ENCODE measurements at regions not wholly inside any gene's neighbourhood (a gene's known extent, or its start where the extent isn't known, plus 50 kb on each side); places are given as distances from the start of the nearest gene placed in this dataset.
A peak's percentile ranks its signal among the peaks of the same experiment; 100 is the strongest.

- Histone ChIP-seq H3K4me1 (ENCODE audit: insufficient read depth) (no peaks in the 10 kb centered on the region), H4K20me1 (ENCODE audit: insufficient read depth, poor library complexity, severe bottlenecking) (no peaks in the 10 kb centered on the region), H2AFZ (no peak overlapping the region), H3K79me2 (no peaks in the 10 kb centered on the region), H3K27me3 (no peaks in the 10 kb centered on the region), H3K36me3 (replicated peaks; ENCODE audit: insufficient read depth, low read depth) (no peaks in the 10 kb centered on the region), H3K4me2 (no peak overlapping the region), H3K9me3 (ENCODE audit: low read depth) (no peaks in the 10 kb centered on the region), H3K4me3 (no peak overlapping the region), H3K9me2 (replicated peaks; ENCODE audit: insufficient read depth) (no peaks in the 10 kb centered on the region), H3K27ac (no peak overlapping the region)
- WGBS (ENCODE audit: low lambda C conversion rate, missing lambda C conversion rate) = 87% methylated on average over 5 of the region's 5 CpGs
- TF ChIP-seq EZH2phosphoT487 (IDR thresholded peaks at IDR 0.05; ENCODE audit: low read depth, severe bottlenecking, unreplicated experiment) (no peak), EZH2 (IDR thresholded peaks at IDR 0.05; ENCODE audit: borderline replicate concordance) (no peak), CTCF (IDR thresholded peaks at IDR 0.05; ENCODE audit: poor library complexity) (no peak)
- DNase-seq (ENCODE audit: low spot score) = no peak
These were observed 1045.9 kb downstream of the VRK1 start for GRCh38 chr14:97843066-97843465.

- no peaks in the 10 kb centered on the region for H3K9me2 ChIP-seq (replicated peaks; ENCODE audit: insufficient read depth)
- no peak for DNase-seq (ENCODE audit: low spot score)
- H3K27me3 ChIP-seq = no peaks in the 10 kb centered on the region
- H4K20me1 ChIP-seq (ENCODE audit: insufficient read depth, poor library complexity, severe bottlenecking) = no peaks in the 10 kb centered on the region
- WGBS (ENCODE audit: low lambda C conversion rate, missing lambda C conversion rate) = 90% methylated on average over 2 of the region's 2 CpGs
- H3K36me3 ChIP-seq (replicated peaks; ENCODE audit: insufficient read depth, low read depth) = no peaks in the 10 kb centered on the region
- no peak overlapping the region for H3K4me2 ChIP-seq
- H3K4me3 ChIP-seq = no peak overlapping the region
- no peak for TF ChIP-seq EZH2 (IDR thresholded peaks at IDR 0.05; ENCODE audit: borderline replicate concordance)
- H3K4me1 ChIP-seq (ENCODE audit: insufficient read depth) = no peaks in the 10 kb centered on the region
- H3K9me3 ChIP-seq (ENCODE audit: low read depth) = no peaks in the 10 kb centered on the region
- no peak overlapping the region for H2AFZ ChIP-seq
- H3K79me2 ChIP-seq = no peaks in the 10 kb centered on the region
- H3K27ac ChIP-seq = no peak overlapping the region
These were observed 1046.9 kb downstream of the VRK1 start for GRCh38 chr14:97844042-97844441.

DNA sequence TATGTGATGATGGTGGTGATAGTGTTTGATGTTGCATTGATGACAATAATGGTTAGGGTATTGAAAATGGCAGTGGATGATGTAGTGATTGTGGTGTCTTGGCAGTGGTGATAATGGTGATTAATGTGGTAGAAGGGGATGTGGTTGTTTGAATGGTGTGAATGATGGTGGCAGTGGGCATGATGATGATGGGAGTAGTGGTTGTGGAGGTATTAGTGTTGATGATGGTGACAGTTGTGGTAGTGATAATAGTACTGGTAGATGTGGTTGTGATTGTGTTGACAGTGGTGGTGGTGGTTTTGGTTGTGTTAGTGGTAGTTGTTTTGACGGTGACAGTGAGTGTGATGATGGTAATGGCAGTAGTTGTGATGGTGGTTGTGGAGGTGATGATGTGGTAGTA, 1049.0 kb downstream of the VRK1 start:
- DNase-seq (ENCODE audit: low spot score) = no peak
- Histone ChIP-seq H3K4me3 (no peak overlapping the region), H3K27me3 (no peaks in the 10 kb centered on the region), H2AFZ (no peak overlapping the region), H3K4me2 (no peak overlapping the region), H3K79me2 (no peaks in the 10 kb centered on the region), H3K36me3 (replicated peaks; ENCODE audit: insufficient read depth, low read depth) (no peaks in the 10 kb centered on the region), H3K9me2 (replicated peaks; ENCODE audit: insufficient read depth) (no peaks in the 10 kb centered on the region), H3K4me1 (ENCODE audit: insufficient read depth) (no peaks in the 10 kb centered on the region), H3K9me3 (ENCODE audit: low read depth) (no peaks in the 10 kb centered on the region), H3K27ac (no peak overlapping the region), H4K20me1 (ENCODE audit: insufficient read depth, poor library complexity, severe bottlenecking) (no peaks in the 10 kb centered on the region)
- WGBS (ENCODE audit: low lambda C conversion rate, missing lambda C conversion rate) = 93% methylated on average over 1 of the region's 1 CpG
- TF ChIP-seq EZH2phosphoT487 (IDR thresholded peaks at IDR 0.05; ENCODE audit: low read depth, severe bottlenecking, unreplicated experiment) = no peak
- no peak for TF ChIP-seq EZH2 (IDR thresholded peaks at IDR 0.05; ENCODE audit: borderline replicate concordance)
- TF ChIP-seq CTCF (IDR thresholded peaks at IDR 0.05; ENCODE audit: poor library complexity) = no peak

- Histone ChIP-seq H4K20me1 (ENCODE audit: insufficient read depth, poor library complexity, severe bottlenecking) (no peaks in the 10 kb centered on the region), H3K27me3 (no peaks in the 10 kb centered on the region), H3K4me3 (no peak overlapping the region), H3K79me2 (no peaks in the 10 kb centered on the region), H3K4me2 (no peak overlapping the region), H2AFZ (no peak overlapping the region), H3K4me1 (ENCODE audit: insufficient read depth) (no peaks in the 10 kb centered on the region), H3K9me2 (replicated peaks; ENCODE audit: insufficient read depth) (no peaks in the 10 kb centered on the region), H3K27ac (no peak overlapping the region), H3K9me3 (ENCODE audit: low read depth) (no peaks in the 10 kb centered on the region), H3K36me3 (replicated peaks; ENCODE audit: insufficient read depth, low read depth) (no peaks in the 10 kb centered on the region)
- 43% methylated on average over 13 of the region's 13 CpGs for WGBS (ENCODE audit: low lambda C conversion rate, missing lambda C conversion rate)
- TF ChIP-seq CTCF (IDR thresholded peaks at IDR 0.05; ENCODE audit: poor library complexity) = no peak
- TF ChIP-seq EZH2 (IDR thresholded peaks at IDR 0.05; ENCODE audit: borderline replicate concordance) = no peak
- TF ChIP-seq EZH2phosphoT487 (IDR thresholded peaks at IDR 0.05; ENCODE audit: low read depth, severe bottlenecking, unreplicated experiment) = no peak
- DNase-seq (ENCODE audit: low spot score) = peak; percentile 48
These were observed 1051.3 kb downstream of the VRK1 start for GRCh38 chr14:97848317-97848980.
